Hematopoietic multipotent progenitor cell treated with erythropoietin and hydrocortisone succinate and interleukin-3 and kit ligand, for 8 days (in vitro differentiated cells): ENCODE measurements at regions not wholly inside any gene's neighbourhood (a gene's known extent, or its start where the extent isn't known, plus 50 kb on each side); places are given as distances from the start of the nearest gene placed in this dataset.
"Not testable (repeated sequence)": the region's sequence is repeated elsewhere in the genome, so short reads cannot be mapped to it uniquely, and the experiment has no call there.

Experiments used
- DNase-seq: peaks from one replicate; pipeline ENCODE4 v3.0.0-alpha.2; 2015

GRCh38 chrY:7308816-7309215 lies 397.3 kb upstream of the AMELY start:
- no peak for DNase-seq

GRCh38 chrY:7302306-7302705 lies 390.8 kb upstream of the AMELY start:
- DNase-seq = no peak

GRCh38 chrY:7299960-7300359 lies 388.4 kb upstream of the AMELY start:
- DNase-seq = no peak

- no peak for DNase-seq
Observed at GRCh38 chrY:7292113-7292512, 380.6 kb upstream of the AMELY start.

GRCh38 chrY:7289889-7290833 lies 378.6 kb upstream of the AMELY start:
- no peak for DNase-seq

- DNase-seq = no peak
Observed at GRCh38 chrY:7288611-7289010, 377.1 kb upstream of the AMELY start.

- not testable (repeated sequence) for DNase-seq
Observed at GRCh38 chrY:7287963-7288362, 376.4 kb upstream of the AMELY start.

- no peak for DNase-seq
Observed at GRCh38 chrY:7285388-7285787, 373.8 kb upstream of the AMELY start.

- DNase-seq = peak; percentile 5
Observed at GRCh38 chrY:7283001-7283400, 371.4 kb upstream of the AMELY start.

GRCh38 chrY:7280151-7280740 lies 368.7 kb upstream of the AMELY start:
- DNase-seq = not testable (repeated sequence)

GRCh38 chrY:7275751-7276150 lies 364.2 kb upstream of the AMELY start:
- peak; percentile 18 for DNase-seq

- DNase-seq = peak; percentile 10
Observed at GRCh38 chrY:7275014-7275413, 363.5 kb upstream of the AMELY start.

- DNase-seq = peak; percentile 18
Observed at GRCh38 chrY:7274369-7274913, 362.9 kb upstream of the AMELY start.

GRCh38 chrY:7273587-7274203 lies 362.1 kb upstream of the AMELY start:
- DNase-seq = peak; percentile 86

GRCh38 chrY:7272556-7273195 lies 361.1 kb upstream of the AMELY start:
- DNase-seq = peak; percentile 66

- no peak for DNase-seq
Observed at GRCh38 chrY:7263773-7264172, 352.2 kb upstream of the AMELY start.

GRCh38 chrY:7262531-7262930 lies 351.0 kb upstream of the AMELY start:
- no peak for DNase-seq

- DNase-seq = no peak
Observed at GRCh38 chrY:7261254-7261653, 349.7 kb upstream of the AMELY start.

- peak; percentile 2 for DNase-seq
Observed at GRCh38 chrY:7240101-7240500, 328.5 kb upstream of the AMELY start.

- no peak for DNase-seq
Observed at GRCh38 chrY:7211971-7212370, 300.4 kb upstream of the AMELY start.

- peak; percentile 52 for DNase-seq
Observed at GRCh38 chrY:7204456-7204855, 292.9 kb upstream of the AMELY start.

- DNase-seq = no peak
Observed at GRCh38 chrY:7182591-7182990, 271.0 kb upstream of the AMELY start.

GRCh38 chrY:7177631-7178030 lies 266.1 kb upstream of the AMELY start:
- no peak for DNase-seq
